ENCODE measurements at regions not wholly inside any gene's neighbourhood (a gene's known extent, or its start where the extent isn't known, plus 50 kb on each side); places are given as distances from the start of the nearest gene placed in this dataset.

- Histone ChIP-seq H3K27me3 (ENCODE audit: insufficient read depth, low read length, poor library complexity, severe bottlenecking) (no peaks in the 10 kb centered on the region), H3K27ac (ENCODE audit: low read depth, low read length) (no peak overlapping the region), H3K9me3 (ENCODE audit: low read length) (no peaks in the 10 kb centered on the region), H3K4me1 (ENCODE audit: insufficient read depth, low read length) (no peaks in the 10 kb centered on the region), H3K4me3 (ENCODE audit: low read length) (no peak overlapping the region), H3K36me3 (ENCODE audit: insufficient read depth, low read length) (no peaks in the 10 kb centered on the region)
- H3K36me3 Mint-ChIP-seq: no peaks in the 10 kb centered on the region
- no peak overlapping the region for H3K4me3 Mint-ChIP-seq
- no peaks in the 10 kb centered on the region for H3K27me3 Mint-ChIP-seq
- H3K27ac Mint-ChIP-seq: no peak overlapping the region
- ChIA-PET CTCF (no interaction called here), POLR2A (no interaction called here)
- H3K9me3 Mint-ChIP-seq: peaks cover 0 to 9% (median 8%) of the 10 kb centered on the region in 5 donors
- H3K4me1 Mint-ChIP-seq: no peaks in the 10 kb centered on the region
- DNase-seq: no peak
Observed at GRCh38 chr6:49269190-49269589, 193.9 kb downstream of the MMUT start.

- Histone ChIP-seq H3K27me3 (ENCODE audit: insufficient read depth, low read length, poor library complexity, severe bottlenecking) (no peaks in the 10 kb centered on the region), H3K4me3 (ENCODE audit: low read length) (no peak overlapping the region), H3K4me1 (ENCODE audit: insufficient read depth, low read length) (no peaks in the 10 kb centered on the region), H3K9me3 (ENCODE audit: low read length) (no peaks in the 10 kb centered on the region), H3K36me3 (ENCODE audit: insufficient read depth, low read length) (no peaks in the 10 kb centered on the region), H3K27ac (ENCODE audit: low read depth, low read length) (no peak overlapping the region)
- no peaks in the 10 kb centered on the region for H3K36me3 Mint-ChIP-seq
- no peak overlapping the region for H3K27ac Mint-ChIP-seq
- H3K4me3 Mint-ChIP-seq: no peak overlapping the region
- DNase-seq: no peak
- CTCF ChIA-PET: no interaction called here
- H3K4me1 Mint-ChIP-seq: no peaks in the 10 kb centered on the region
- no peaks in the 10 kb centered on the region for H3K27me3 Mint-ChIP-seq
- peaks cover 0 to 9% (median 4%) of the 10 kb centered on the region in 5 donors for H3K9me3 Mint-ChIP-seq
- POLR2A ChIA-PET: no interaction called here
Observed at GRCh38 chr6:49264909-49265308, 198.1 kb downstream of the MMUT start.

GRCh38 chr6:49264496-49264895, 198.6 kb downstream of the MMUT start:
- Mint-ChIP-seq H3K27ac (no peak overlapping the region), H3K4me3 (no peak overlapping the region), H3K36me3 (no peaks in the 10 kb centered on the region), H3K4me1 (no peaks in the 10 kb centered on the region), H3K9me3 (peaks cover 0 to 9% (median 5%) of the 10 kb centered on the region in 5 donors), H3K27me3 (no peaks in the 10 kb centered on the region)
- H3K27ac ChIP-seq (ENCODE audit: low read depth, low read length): no peak overlapping the region
- no peaks in the 10 kb centered on the region for H3K4me1 ChIP-seq (ENCODE audit: insufficient read depth, low read length)
- H3K9me3 ChIP-seq (ENCODE audit: low read length): no peaks in the 10 kb centered on the region
- no peak overlapping the region for H3K4me3 ChIP-seq (ENCODE audit: low read length)
- ChIA-PET POLR2A (no interaction called here), CTCF (no interaction called here)
- H3K27me3 ChIP-seq (ENCODE audit: insufficient read depth, low read length, poor library complexity, severe bottlenecking): no peaks in the 10 kb centered on the region
- no peak for DNase-seq
- H3K36me3 ChIP-seq (ENCODE audit: insufficient read depth, low read length): no peaks in the 10 kb centered on the region

GRCh38 chr6:49257549-49257948, 205.5 kb downstream of the MMUT start:
- peaks cover 0 to 17% (median 5%) of the 10 kb centered on the region in 5 donors for H3K9me3 Mint-ChIP-seq
- CTCF ChIA-PET: no interaction called here
- no peak overlapping the region for H3K27ac Mint-ChIP-seq

GRCh38 chr6:49255335-49255734, 207.7 kb downstream of the MMUT start:
- Histone ChIP-seq H3K4me1 (ENCODE audit: insufficient read depth, low read length) (no peaks in the 10 kb centered on the region), H3K9me3 (ENCODE audit: low read length) (no peaks in the 10 kb centered on the region), H3K36me3 (ENCODE audit: insufficient read depth, low read length) (no peaks in the 10 kb centered on the region), H3K27me3 (ENCODE audit: insufficient read depth, low read length, poor library complexity, severe bottlenecking) (no peaks in the 10 kb centered on the region), H3K27ac (ENCODE audit: low read depth, low read length) (no peak overlapping the region), H3K4me3 (ENCODE audit: low read length) (no peak overlapping the region)
- no peaks in the 10 kb centered on the region for H3K27me3 Mint-ChIP-seq
- no peaks in the 10 kb centered on the region for H3K36me3 Mint-ChIP-seq
- CTCF ChIA-PET: no interaction called here
- H3K4me3 Mint-ChIP-seq: no peak overlapping the region
- no peak overlapping the region for H3K27ac Mint-ChIP-seq
- POLR2A ChIA-PET: no interaction called here
- no peaks in the 10 kb centered on the region for H3K4me1 Mint-ChIP-seq
- DNase-seq: no peak
- peaks cover 0 to 13% (median 6%) of the 10 kb centered on the region in 5 donors for H3K9me3 Mint-ChIP-seq

More at GRCh38 chr6:49257549-49257948, 205.5 kb downstream of the MMUT start:
- Mint-ChIP-seq H3K27me3 (no peaks in the 10 kb centered on the region), H3K36me3 (no peaks in the 10 kb centered on the region), H3K4me1 (no peaks in the 10 kb centered on the region), H3K4me3 (no peak overlapping the region)
- Histone ChIP-seq H3K9me3 (ENCODE audit: low read length) (no peaks in the 10 kb centered on the region), H3K27ac (ENCODE audit: low read depth, low read length) (no peak overlapping the region), H3K36me3 (ENCODE audit: insufficient read depth, low read length) (no peaks in the 10 kb centered on the region), H3K4me1 (ENCODE audit: insufficient read depth, low read length) (no peaks in the 10 kb centered on the region), H3K4me3 (ENCODE audit: low read length) (no peak overlapping the region), H3K27me3 (ENCODE audit: insufficient read depth, low read length, poor library complexity, severe bottlenecking) (no peaks in the 10 kb centered on the region)
- POLR2A ChIA-PET: no interaction called here
- DNase-seq: no peak

GRCh38 chr6:49252901-49253300, 210.2 kb downstream of the MMUT start:
- no peaks in the 10 kb centered on the region for H3K4me1 ChIP-seq (ENCODE audit: insufficient read depth, low read length)
- DNase-seq: no peak
- H3K36me3 ChIP-seq (ENCODE audit: insufficient read depth, low read length): no peaks in the 10 kb centered on the region
- no peaks in the 10 kb centered on the region for H3K9me3 ChIP-seq (ENCODE audit: low read length)
- Mint-ChIP-seq H3K36me3 (no peaks in the 10 kb centered on the region), H3K9me3 (peaks cover 0 to 11% (median 6%) of the 10 kb centered on the region in 5 donors), H3K27me3 (no peaks in the 10 kb centered on the region), H3K4me1 (no peaks in the 10 kb centered on the region), H3K4me3 (no peak overlapping the region), H3K27ac (no peak overlapping the region)
- CTCF ChIA-PET: no interaction called here
- no peak overlapping the region for H3K27ac ChIP-seq (ENCODE audit: low read depth, low read length)
- POLR2A ChIA-PET: no interaction called here
- H3K27me3 ChIP-seq (ENCODE audit: insufficient read depth, low read length, poor library complexity, severe bottlenecking): no peaks in the 10 kb centered on the region
- H3K4me3 ChIP-seq (ENCODE audit: low read length): no peak overlapping the region

- POLR2A ChIA-PET: no interaction called here
- Histone ChIP-seq H3K4me3 (ENCODE audit: low read length) (no peak overlapping the region), H3K27ac (ENCODE audit: low read depth, low read length) (no peak overlapping the region), H3K9me3 (ENCODE audit: low read length) (no peaks in the 10 kb centered on the region), H3K4me1 (ENCODE audit: insufficient read depth, low read length) (no peaks in the 10 kb centered on the region), H3K27me3 (ENCODE audit: insufficient read depth, low read length, poor library complexity, severe bottlenecking) (no peaks in the 10 kb centered on the region), H3K36me3 (ENCODE audit: insufficient read depth, low read length) (no peaks in the 10 kb centered on the region)
- H3K36me3 Mint-ChIP-seq: no peaks in the 10 kb centered on the region
- H3K27ac Mint-ChIP-seq: no peak overlapping the region
- H3K4me1 Mint-ChIP-seq: no peaks in the 10 kb centered on the region
- peaks cover 3 to 37% (median 8%) of the 10 kb centered on the region in 5 donors for H3K9me3 Mint-ChIP-seq
- H3K4me3 Mint-ChIP-seq: no peak overlapping the region
- no peaks in the 10 kb centered on the region for H3K27me3 Mint-ChIP-seq
- no peak for DNase-seq
- CTCF ChIA-PET: no interaction called here
Observed at GRCh38 chr6:49233483-49233882, 229.6 kb downstream of the MMUT start.

- Mint-ChIP-seq H3K4me1 (no peaks in the 10 kb centered on the region), H3K27me3 (no peaks in the 10 kb centered on the region), H3K9me3 (peaks cover 6 to 13% (median 12%) of the 10 kb centered on the region in 5 donors), H3K4me3 (no peak overlapping the region), H3K36me3 (no peaks in the 10 kb centered on the region), H3K27ac (no peak overlapping the region)
- H3K27me3 ChIP-seq (ENCODE audit: insufficient read depth, low read length, poor library complexity, severe bottlenecking): no peaks in the 10 kb centered on the region
- no peak overlapping the region for H3K4me3 ChIP-seq (ENCODE audit: low read length)
- DNase-seq: no peak
- no peaks in the 10 kb centered on the region for H3K36me3 ChIP-seq (ENCODE audit: insufficient read depth, low read length)
- ChIA-PET POLR2A (no interaction called here), CTCF (no interaction called here)
- H3K4me1 ChIP-seq (ENCODE audit: insufficient read depth, low read length): no peaks in the 10 kb centered on the region
- no peaks in the 10 kb centered on the region for H3K9me3 ChIP-seq (ENCODE audit: low read length)
- no peak overlapping the region for H3K27ac ChIP-seq (ENCODE audit: low read depth, low read length)
Observed at GRCh38 chr6:49225471-49225870, 237.6 kb downstream of the MMUT start.

- DNase-seq: no peak
- Histone ChIP-seq H3K9me3 (ENCODE audit: low read length) (no peaks in the 10 kb centered on the region), H3K27me3 (ENCODE audit: insufficient read depth, low read length, poor library complexity, severe bottlenecking) (no peaks in the 10 kb centered on the region), H3K36me3 (ENCODE audit: insufficient read depth, low read length) (no peaks in the 10 kb centered on the region), H3K4me1 (ENCODE audit: insufficient read depth, low read length) (no peaks in the 10 kb centered on the region), H3K27ac (ENCODE audit: low read depth, low read length) (no peak overlapping the region), H3K4me3 (ENCODE audit: low read length) (no peak overlapping the region)
- ChIA-PET POLR2A (no interaction called here), CTCF (no interaction called here)
- no peaks in the 10 kb centered on the region for H3K27me3 Mint-ChIP-seq
- no peaks in the 10 kb centered on the region for H3K36me3 Mint-ChIP-seq
- no peak overlapping the region for H3K27ac Mint-ChIP-seq
- peaks cover 2 to 18% (median 7%) of the 10 kb centered on the region in 5 donors for H3K9me3 Mint-ChIP-seq
- no peak overlapping the region for H3K4me3 Mint-ChIP-seq
- H3K4me1 Mint-ChIP-seq: no peaks in the 10 kb centered on the region
Observed at GRCh38 chr6:49220293-49220692, 242.8 kb downstream of the MMUT start.

Data from CD8-positive, alpha-beta memory T cell (primary cell).